ENCODE measurements at regions not wholly inside any gene's neighbourhood (a gene's known extent, or its start where the extent isn't known, plus 50 kb on each side); places are given as distances from the start of the nearest gene placed in this dataset.
"Not testable (repeated sequence)": the region's sequence is repeated elsewhere in the genome, so short reads cannot be mapped to it uniquely, and the experiment has no call there.

DNA sequence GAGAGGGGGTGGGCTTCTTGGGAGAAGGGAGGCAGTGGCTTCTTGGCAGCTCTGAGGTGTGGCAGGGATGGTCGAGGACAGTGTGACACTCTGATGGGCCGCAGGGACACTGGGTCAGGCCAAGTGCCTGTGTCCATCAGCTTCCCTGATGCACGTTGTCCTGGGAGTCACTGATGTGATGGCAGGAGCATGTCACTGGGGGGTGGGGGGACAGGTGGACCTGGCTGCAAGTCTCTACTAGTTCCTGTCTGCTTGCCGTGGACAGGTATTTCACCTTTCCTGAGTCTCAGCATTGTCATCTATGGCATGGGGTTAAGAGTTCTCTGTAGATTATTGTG is 592.9 kb downstream of the TBC1D22A start:
- no peak for DNase-seq (ENCODE audit: low spot score)

DNA sequence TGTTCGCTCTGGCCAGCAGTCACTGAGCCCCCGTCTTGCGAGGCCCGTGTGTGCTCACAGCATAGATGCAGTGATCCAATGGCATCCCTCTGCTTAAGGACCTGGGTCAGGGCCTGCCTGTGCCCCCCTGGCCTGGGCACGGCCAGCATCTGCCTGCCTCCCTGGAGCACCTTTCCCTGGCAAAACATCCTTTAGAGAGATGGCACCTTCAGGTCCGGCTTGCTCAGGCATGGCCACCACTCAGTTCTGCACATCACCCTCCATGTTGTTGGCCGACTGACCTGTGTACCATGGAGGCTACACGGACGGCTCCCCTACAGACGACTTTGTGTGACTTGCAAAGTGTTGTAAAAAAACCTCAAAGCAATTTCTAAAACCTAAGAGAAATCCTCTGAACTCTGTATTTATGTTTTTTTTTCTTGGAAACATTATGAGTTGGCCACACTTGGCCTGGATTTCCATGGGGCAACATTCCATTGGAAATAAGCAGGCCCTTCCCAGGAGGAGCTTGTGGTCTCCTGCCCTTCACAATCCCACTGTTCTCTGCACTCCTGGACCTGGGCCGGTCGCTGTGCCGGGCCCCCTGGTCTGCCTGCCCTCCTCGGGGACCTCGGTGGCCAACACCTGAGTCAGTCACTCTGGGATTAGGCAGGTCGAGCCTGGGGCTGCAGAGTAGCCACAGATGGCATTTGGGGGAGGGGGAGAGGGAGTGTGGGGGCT is 592.4 kb downstream of the TBC1D22A start:
- DNase-seq (ENCODE audit: low spot score), result no peak

DNA sequence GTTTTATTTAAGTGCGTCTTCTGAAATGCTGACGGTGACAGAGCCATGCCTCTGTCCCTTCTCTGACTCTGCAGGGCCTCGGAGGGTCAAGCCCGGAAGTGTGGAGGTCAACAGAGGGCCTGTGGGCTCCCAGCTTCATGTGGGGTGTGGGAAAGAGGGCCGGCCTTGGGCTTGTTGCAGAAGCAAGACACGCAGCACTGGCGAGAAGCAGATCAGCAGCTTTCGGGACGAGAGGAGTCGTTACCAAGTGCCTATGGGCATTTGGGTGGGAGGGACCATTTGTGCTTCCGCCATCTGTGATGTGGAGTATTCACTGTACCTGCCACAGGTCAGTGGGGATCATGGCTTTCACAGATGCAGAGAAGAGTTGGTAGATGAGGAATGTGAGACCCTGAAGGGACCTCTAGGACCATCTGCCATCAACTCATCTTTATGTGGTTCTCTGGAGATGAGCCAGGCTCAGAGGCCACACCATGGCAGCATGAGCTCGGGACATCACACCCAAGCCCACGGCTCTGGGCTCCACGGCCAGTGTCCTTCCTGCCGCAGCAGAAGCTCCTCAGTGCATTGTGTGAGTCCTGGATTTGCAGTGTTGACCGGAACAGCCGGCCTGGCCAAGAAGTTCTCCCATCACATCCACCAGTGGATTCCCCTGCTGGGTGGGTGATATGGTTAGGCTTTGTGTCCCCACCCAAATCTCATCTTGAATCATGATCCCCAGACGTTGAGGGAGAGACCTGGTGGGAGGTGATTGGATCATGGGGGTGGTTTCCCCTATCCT is 590.7 kb downstream of the TBC1D22A start:
- no peak for DNase-seq (ENCODE audit: low spot score)

DNA sequence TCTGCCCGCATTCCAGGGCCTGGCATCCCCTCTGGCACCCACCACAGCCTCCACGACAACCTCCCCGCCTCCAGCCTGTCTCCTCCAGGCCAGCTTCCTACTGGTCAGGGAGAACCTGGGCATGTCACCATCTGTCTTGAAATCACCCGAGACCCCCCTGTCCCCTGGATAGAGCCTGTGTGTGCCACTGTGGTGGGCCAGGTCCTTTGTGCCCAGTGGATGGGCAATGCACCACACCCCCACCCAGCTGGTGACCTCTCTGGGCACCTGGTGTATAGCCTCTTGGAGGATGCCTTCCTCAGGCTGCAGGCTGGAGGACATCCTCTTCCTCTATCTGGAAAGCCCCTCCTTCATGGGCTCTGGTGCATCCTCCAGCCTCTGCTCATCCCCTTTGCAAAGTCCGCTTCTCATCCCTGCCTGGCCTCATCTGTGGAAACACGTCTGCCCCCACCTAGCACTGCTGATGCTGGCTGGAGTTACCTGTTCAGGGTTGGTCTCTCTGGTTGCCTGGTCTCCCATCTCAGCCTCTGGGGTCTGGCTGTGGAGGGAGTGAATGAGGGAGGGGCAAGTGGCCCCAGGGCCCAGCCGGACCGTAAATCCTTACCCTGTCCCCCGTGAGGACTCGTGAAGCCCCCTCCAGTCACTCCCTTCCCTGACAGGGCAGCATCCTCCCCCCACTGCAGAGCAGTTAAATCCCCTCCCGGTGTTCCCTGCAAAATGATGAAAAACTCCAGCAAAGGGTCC is 589.6 kb downstream of the TBC1D22A start:
- no peak for DNase-seq (ENCODE audit: low spot score)

DNA sequence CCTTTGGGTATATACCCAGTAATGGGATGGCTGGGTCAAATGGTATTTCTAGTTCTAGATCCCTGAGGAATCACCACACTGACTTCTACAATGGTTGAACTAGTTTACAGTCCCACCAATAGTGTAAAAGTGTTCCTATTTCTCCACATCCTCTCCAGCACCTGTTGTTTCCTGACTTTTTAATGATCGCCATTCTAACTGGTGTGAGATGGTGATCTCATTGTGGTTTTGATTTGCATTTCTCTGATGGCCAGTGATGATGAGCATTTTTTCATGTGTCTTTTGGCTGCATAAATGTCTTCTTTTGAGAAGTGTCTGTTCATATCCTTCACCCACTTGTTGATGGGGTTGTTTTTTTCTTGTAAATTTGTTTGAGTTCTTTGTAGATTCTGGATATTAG is 583.8 kb downstream of the TBC1D22A start:
- not testable (repeated sequence) for DNase-seq (ENCODE audit: low spot score)

DNA sequence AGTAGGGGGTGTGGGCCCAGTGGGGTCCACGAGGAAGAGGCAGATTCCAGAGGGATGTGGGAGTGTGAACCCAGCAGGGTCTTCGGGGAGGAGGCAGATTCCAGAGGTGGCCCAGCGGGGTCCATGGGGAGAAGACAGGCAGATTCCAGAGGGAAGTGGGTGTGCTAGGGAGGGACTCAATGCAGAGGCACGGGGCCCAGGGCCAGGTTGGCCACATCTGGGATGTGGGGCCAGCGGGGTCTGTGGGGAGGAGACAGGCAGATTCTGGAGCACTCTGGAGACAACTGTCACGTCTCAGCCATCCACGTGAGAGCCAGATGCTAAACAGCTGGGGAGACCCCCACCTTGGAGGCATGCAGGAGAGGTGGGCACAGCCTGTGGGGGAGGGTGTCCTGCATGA is 582.6 kb downstream of the TBC1D22A start:
- DNase-seq (ENCODE audit: low spot score), result no peak

DNA sequence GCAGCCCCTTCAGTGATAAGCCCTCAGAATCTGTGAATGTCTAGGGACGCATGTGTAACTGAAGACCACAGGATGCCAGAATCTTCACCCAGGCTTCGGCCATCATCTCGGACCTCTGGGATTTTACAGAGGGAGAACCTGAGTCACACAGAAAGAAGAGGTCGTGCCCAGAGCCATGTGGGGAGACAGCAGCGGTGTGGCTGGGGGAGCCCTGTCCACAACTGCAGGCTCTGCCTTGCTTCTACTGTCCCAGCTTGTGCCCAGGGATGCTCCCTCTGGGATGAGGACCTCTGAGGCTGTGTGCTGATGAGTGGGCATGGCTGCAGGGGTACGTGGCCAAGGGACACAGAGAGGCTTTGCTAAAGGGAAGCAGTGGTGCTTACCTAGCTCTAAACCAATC is 582.0 kb downstream of the TBC1D22A start:
- no peak for DNase-seq (ENCODE audit: low spot score)

DNA sequence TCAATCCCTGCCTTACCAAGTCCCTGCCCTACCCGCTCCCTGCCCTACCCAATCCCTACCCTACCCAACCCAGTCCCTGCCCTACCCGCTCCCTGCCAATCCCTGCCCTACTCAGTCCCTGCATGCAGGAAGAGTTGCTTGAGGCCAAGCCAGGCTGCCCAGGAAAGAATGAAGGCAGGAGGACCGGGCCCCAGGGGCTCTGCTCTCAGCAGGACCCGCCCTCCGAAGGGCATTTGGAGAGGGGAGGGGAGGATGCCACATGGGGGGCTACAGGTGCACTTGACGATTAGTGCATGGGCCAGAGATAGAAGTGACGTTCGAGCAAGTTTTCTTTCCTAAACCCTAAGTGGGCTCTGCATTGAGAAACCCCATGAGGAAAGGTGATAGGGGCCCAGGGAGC is 581.2 kb downstream of the TBC1D22A start:
- DNase-seq (ENCODE audit: low spot score), result no peak

DNA sequence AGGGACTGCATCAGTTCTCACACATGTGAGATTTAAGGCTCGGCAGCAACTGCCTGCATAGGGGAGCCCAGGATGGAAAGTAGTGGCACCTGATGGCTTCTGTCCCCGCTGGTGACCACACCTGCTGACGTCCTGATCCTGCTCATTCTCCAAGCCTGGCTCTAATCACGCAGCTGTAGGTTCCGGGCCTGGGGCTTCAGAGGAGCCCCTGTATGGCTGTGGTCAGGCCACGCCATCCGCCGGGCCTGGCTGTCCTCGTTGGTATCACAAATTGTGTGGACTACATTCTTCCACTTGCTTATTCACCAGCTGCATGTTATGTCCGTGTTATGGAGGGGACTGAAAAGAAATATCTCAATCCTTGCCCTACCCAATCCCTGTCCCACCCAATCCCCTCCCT is 580.0 kb downstream of the TBC1D22A start:
- no peak for DNase-seq (ENCODE audit: low spot score)

DNA sequence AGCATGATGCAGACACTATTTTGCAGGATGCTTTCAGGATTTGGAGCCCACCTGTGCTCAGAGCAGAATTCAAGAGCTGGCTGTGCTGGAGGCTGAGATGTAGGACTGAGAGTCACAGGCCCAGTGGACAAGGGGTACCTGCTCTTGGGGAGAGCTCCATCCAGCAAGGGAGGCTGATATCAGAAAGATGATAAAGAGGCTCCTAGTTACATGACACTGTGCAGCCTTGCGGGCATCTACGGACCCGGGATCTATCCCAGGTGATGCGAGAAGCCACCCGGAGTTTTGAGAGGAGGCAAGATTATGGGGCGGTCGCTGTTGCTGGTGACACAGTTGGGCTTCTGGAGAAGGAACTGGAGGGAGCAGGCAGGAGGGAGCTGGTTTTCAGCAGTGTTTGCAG is 579.0 kb downstream of the TBC1D22A start:
- DNase-seq (ENCODE audit: low spot score), result no peak

DNA sequence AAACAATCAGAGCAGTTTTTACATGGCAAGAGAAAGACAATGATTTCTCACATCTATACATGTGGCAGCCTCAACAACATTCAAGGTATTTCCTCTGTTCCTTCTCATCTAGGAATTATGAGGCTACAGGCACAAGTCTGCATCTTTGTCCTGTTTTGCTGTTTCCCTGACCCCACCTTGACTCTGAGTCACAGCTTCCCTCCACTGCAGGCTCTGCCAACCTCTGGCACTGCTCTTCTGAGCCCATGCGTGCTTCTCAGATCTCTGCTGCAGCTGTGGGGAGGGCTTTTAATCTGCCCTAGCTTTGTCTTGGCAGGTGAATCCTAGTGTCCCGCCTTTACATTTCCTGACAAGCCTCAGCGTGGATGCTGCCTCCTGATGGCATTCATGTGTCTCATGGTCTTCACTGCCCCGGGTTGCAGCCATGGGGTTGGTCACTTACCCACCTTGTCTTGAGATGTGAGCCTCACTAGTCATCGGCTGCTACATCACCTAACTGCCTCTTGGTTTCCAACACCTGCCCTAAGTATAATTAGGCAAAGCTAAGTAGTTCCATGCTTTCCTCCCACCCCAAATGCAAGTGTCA is 578.5 kb downstream of the TBC1D22A start:
- DNase-seq (ENCODE audit: low spot score), result no peak

DNA sequence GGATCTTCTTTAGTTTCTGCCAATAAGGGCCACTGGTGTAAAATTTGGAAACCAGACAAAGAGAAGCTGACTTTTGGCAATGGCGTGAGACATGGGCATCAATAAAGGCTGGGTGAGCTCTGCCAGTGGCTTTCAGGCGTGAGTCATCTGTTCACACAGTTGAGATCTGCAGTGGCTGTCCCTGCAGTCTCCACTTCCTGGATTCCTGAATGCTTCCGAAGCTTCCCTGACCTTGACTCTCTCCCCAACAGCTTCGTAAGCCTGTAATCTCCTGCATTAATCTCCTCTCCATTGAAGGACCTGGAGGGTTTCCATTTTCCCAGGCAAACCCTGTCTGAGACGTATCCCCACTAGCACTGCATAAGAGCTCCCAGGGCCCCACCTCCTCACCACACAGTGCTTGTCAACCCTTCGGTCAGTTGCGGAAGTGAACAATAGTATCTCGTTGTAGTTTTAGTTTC is 574.7 kb downstream of the TBC1D22A start:
- peak; percentile 0 for DNase-seq (ENCODE audit: low spot score)

DNA sequence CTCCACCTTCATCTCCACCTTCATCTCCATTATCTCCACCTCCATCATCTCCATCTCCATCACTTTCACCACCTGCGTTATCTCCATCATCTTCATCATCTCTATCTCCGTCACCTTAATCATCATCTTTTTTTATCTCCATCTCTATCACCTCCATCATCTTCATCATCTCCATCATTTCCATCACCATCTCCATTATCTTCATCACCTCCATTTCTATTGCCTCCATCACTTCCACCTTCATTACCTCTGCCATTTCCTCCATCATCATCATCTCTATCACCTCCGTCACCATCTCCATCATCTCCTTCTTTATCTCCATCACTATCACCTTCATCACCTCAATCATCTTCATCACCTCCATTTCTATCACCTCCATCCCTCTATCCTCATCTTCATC is 573.5 kb downstream of the TBC1D22A start:
- no peak for DNase-seq (ENCODE audit: low spot score)

DNA sequence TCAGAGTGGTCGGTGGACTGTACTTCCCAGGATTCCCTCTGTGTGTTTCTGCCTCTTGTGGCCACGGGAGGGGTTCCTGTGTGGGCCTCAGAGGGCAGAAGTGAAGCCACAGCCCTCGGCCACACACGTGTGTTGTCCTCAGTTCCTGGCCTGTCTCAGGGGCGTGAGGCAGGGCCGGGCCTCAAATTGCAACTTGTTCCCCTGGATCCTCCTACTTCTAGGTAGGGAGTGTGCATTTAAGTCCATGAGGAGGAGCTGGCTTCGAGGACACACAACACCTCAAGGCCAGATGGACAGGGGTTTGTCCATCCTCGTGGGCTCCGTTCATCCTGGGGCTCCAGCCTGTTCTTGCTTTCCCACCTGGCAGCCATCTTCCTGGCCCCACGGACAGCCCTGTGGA is 573.0 kb downstream of the TBC1D22A start:
- DNase-seq (ENCODE audit: low spot score), result no peak

DNA sequence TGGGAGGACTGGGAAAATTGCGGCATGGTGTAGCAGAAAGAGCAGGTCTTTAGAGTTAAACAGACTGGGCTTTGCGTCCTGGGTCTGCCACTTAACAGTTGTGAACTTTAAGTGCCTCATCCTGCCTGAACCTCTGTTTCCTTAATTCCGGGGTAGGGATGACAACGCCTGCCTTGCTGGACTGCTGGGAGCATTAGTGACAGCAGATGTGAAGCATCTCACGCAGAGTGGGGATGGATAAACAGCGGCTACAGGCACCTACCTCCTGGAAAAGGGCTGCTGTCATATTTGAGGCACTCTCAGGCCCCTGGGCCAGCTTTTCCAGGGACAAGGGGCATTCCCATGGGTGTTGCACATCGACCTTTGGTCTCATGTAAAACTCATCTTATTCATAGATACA is 572.2 kb downstream of the TBC1D22A start:
- no peak for DNase-seq (ENCODE audit: low spot score)

DNA sequence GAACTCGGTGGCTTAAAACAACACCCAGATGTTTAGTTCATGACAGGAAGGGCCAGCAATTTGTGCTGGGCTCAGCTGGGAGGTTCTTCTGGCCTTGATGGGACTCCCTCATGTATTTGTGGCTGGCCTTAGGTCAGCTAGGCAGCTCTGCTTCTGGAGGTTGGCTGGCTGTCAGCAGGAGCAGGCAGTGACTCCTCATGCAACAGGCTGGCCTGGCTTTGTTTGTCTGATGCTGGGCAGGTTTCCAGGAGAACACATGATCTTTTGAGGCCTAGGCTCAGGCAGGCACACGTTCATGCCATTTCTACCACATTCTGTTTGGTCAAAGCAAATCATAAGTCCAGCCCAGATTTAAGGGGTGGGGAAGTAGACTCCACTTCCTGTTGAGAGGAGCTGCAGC is 571.2 kb downstream of the TBC1D22A start:
- no peak for DNase-seq (ENCODE audit: low spot score)

DNA sequence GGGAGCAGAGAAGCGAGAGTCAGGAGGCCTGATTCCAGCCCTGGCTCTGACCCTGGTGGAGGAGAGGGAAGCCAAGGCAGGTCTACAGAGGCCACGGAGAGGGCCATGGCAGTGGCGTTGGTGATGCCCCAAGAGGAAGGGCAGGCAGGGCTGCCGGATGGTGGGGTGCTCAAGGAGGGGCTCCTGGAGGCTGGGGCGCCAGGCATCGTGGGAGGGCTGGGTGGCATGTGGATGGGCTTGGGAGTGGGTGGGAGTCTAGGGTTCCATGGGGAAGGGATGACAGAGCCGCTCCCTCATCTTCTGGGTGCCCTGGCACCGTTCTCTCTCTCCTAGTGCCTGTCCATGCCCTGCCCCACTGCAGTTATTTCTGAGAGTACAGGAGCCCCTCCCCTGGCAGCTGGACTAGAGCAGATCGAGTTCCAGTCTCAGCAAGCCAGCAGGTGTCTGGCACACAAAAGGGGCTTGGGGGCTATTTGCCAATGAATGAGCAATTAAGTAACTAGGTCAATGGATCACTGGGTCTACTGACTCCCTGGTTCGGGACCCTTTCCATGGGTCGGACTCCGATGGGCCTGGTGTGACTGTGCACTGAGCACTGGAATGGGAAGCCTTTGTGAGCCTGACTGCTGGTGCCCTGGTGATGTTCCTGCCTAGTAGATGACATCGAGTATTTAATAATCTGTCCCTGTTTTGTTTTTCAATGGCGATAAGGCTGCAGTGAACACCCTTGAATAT is 570.0 kb downstream of the TBC1D22A start:
- DNase-seq (ENCODE audit: low spot score), result no peak

DNA sequence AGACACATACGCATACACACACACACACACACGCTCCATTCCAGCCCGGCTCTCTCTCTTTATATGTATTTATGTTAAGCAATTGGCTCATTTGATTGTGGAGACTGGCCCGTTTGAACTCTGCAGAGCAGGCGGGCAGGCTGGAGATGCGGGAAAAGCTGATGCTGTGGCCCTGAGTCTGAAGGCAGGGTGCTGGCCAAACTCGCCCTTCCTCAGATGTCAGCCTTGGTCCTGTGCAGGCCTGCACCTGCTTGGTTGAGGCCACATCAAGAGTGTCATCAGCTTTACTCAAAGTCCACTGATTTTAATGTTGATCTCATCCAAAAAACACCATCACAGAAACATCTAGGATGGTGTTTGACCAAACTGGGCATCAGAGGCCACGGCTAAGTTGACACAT is 569.3 kb downstream of the TBC1D22A start:
- DNase-seq (ENCODE audit: low spot score), result no peak

DNA sequence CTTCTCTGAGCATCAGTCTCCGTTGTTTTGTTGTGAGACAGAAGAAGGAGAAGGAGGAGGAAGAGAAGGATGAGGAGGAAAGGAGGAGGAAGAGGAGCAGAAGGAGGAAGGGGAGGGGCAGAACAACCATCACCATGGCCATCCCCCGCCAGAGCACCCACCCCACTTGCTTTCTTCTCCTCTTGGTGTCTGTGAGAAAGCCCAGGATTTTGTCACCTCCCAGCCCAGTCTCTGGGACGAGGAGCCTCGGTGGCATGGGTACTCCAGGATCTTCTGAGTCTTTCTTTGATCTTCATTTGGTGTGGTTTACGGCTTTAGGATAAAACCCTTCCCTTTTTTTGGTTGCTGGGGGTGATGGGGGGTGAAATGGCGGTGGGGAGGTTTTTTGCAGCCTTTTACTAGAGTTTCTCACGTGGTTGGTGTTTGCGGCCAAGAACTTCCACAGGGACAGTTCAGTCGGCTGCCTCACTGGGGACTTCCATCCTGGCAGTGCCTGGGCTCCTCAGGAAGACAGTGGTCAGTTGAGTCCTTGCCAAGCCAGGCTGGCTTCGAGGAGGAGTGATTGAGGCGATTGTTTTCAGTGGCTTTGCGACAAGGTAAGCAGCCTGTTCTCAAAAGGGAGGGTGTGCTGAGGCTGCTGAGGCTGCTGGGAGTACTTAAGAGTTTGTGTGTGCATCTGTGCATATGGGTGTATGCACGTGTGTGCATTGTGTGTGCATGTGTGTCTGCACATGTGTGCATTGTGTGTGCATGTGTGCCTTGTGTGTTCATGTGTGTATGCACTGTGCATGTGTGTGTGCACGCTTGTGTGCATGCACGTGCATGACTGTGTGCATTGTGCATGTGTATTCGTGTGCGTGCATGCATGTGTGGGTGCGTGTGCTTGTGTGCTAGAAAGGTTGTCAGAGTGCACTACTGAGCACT is 567.5 kb downstream of the TBC1D22A start:
- no peak for DNase-seq (ENCODE audit: low spot score)

DNA sequence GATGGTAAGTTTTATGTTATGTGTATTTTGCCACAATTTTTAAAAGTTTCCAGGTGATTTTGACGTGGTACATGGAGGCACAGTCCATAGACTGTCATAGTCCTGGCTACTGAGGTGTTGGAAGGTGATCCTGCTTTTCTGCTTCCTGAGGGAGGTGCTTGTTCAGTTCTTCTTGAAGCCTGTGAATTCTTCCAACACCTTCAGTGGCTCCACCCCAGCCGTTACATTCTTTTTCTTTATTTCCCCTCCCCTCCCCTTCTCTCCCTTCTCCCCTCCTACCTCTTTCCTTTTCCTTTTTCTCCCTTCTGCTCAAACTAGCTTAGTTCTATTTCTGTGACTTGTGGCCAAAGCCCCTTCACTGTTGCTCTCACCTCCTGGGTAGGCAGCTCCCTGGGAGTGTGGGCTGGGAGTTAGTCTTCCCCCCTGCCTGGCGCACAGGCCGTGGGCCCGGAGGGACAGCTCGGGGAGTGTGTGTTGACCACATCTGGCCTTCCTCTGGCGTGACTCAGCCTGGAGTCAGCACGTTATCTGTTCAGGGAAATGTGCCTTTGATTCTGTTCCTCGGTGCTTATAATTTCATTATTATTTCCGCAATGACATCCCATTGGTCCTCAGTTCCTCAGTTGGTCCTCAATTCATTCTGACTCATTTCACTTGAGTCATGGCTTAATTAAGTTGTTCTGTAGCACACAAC is 566.2 kb downstream of the TBC1D22A start:
- DNase-seq (ENCODE audit: low spot score), result no peak

Data from putamen (tissue), 1 donor.